Keratinocyte (primary cell): ENCODE measurements at regions not wholly inside any gene's neighbourhood (a gene's known extent, or its start where the extent isn't known, plus 50 kb on each side); places are given as distances from the start of the nearest gene placed in this dataset.

Source experiments
- DNase-seq: peaks from one replicate; pipeline ENCODE4 v3.0.0-alpha.2; 2011; ENCODE audit warnings: low read depth, missing footprints, low spot score
- FAIRE-seq: peaks from 2 replicates; lab custom pipeline; 2011; peaks lifted over from hg19 to GRCh38; lab: Jason Lieb, UNC
- H2AFZ ChIP-seq: 2 replicates; pipeline ENCODE4 v1.6.0; 2012; ENCODE audit warnings: low read length, control low read depth, inconsistent platforms; ENCODE audit not compliant: control insufficient read depth
- H3K27ac ChIP-seq: 2 replicates; pipeline ENCODE4 v1.5.1; 2011; ENCODE audit warnings: low read length; ENCODE audit not compliant: control insufficient read depth, insufficient read depth
- H3K27me3 ChIP-seq: 3 replicates; pipeline ENCODE4 v1.6.0; 2011; ENCODE audit warnings: low read length; ENCODE audit not compliant: control insufficient read depth, insufficient read depth; ENCODE audit errors: extremely low read depth
- H3K36me3 ChIP-seq, 2 experiments: 2 replicates in 1 of 2; 3 replicates in 1 of 2; pipeline ENCODE4 v1.5.1; 2011; ENCODE audit warnings: low read length in 2 of 2, mild to moderate bottlenecking in 1 of 2; ENCODE audit not compliant: control insufficient read depth in 2 of 2, insufficient read depth in 2 of 2; ENCODE audit errors: extremely low read depth in 1 of 2
- H3K4me1 ChIP-seq: 3 replicates; pipeline ENCODE4 v1.5.1; 2011; ENCODE audit warnings: low read length; ENCODE audit not compliant: control insufficient read depth, insufficient read depth; ENCODE audit errors: extremely low read depth
- H3K4me2 ChIP-seq: 3 replicates; pipeline ENCODE4 v1.6.0; 2011; ENCODE audit warnings: low read depth, low read length; ENCODE audit not compliant: control insufficient read depth, insufficient read depth; ENCODE audit errors: extremely low read depth
- H3K4me3 ChIP-seq, 3 experiments: fragments of 200-600 bp in 1 of 3; sonication (generic) in 1 of 3; 2 replicates in 2 of 3; 3 replicates in 1 of 3; pipeline ENCODE4 v1.5.1; 2011 to 2016; ENCODE audit warnings: low read length in 3 of 3, mild to moderate bottlenecking in 3 of 3, control low read depth in 2 of 3, inconsistent platforms in 1 of 3, low read depth in 1 of 3, mixed read lengths in 1 of 3, mixed run types in 1 of 3, moderate library complexity in 1 of 3; ENCODE audit not compliant: control insufficient read depth in 2 of 3, insufficient read depth in 2 of 3; ENCODE audit errors: extremely low read depth in 1 of 3
- H3K79me2 ChIP-seq: 2 replicates; pipeline ENCODE4 v1.6.0; 2012; ENCODE audit warnings: low read length; ENCODE audit not compliant: control insufficient read depth, insufficient read depth
- H3K9ac ChIP-seq: 3 replicates; pipeline ENCODE4 v1.6.0; 2011; ENCODE audit warnings: low read length; ENCODE audit not compliant: control insufficient read depth, insufficient read depth; ENCODE audit errors: extremely low read depth
- H3K9me1 ChIP-seq: 3 replicates; pipeline ENCODE4 v1.6.0; 2011; ENCODE audit warnings: low read length; ENCODE audit not compliant: control insufficient read depth, insufficient read depth; ENCODE audit errors: extremely low read depth
- H3K9me3 ChIP-seq: 2 replicates; pipeline ENCODE4 v1.5.1; 2012; ENCODE audit warnings: low read depth, low read length; ENCODE audit not compliant: control insufficient read depth
- H4K20me1 ChIP-seq: 3 replicates; pipeline ENCODE4 v1.6.0; 2011; ENCODE audit warnings: low read length; ENCODE audit not compliant: control insufficient read depth, insufficient read depth; ENCODE audit errors: extremely low read depth
- EZH2 ChIP-seq: IDR thresholded peaks from one replicate; pipeline ENCODE4 v1.6.1; 2012; ENCODE audit warnings: inconsistent platforms, mild to moderate bottlenecking, low read length, moderate library complexity
- dilution Hi-C: fragments of 300-500 bp; cut with MboI; formaldehyde crosslinking; loops from one replicate; pipeline ENCODE4 v1.7.0; 2020; ENCODE audit warnings: low sequenced_read_pairs; ENCODE audit not compliant: extremely low pct_ligation_motif_present
- TF ChIP-seq, protein P1 (sequence below), 3 experiments: IDR thresholded peaks in 1 of 3; conservative IDR thresholded peaks in 1 of 3; optimal IDR thresholded peaks in 1 of 3; 2 replicates in 2 of 3; 3 replicates in 1 of 3; pipeline versions ENCODE3 to v1.5.1; 2011; ENCODE audit warnings: low read length in 3 of 3, mild to moderate bottlenecking in 3 of 3, moderate library complexity in 2 of 3, control low read depth in 1 of 3, inconsistent platforms in 1 of 3; ENCODE audit not compliant: insufficient read depth in 2 of 3; ENCODE audit errors: extremely low read depth in 1 of 3

DNA sequence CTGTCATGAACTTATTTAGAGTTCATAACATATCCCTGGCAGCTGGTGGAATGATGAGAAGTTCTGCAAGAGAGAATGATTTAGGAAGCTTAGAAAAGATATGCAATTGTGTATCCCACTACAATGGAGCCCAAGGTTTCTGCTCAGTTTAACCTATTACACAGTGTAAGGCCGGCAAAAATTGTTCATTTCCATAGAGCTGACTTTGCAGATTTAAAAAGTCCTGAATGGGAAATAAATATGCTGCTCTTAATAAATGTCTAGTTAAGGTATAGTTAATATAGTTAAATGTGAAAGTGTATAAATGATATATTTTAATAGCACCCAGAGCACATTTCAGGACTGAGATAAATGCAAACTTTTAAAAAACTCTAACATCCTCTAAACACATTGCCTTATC is 149.9 kb downstream of the EVX1 start:
- no peak overlapping the region for H3K27ac ChIP-seq
- H3K9me3 ChIP-seq: no peaks in the 10 kb centered on the region
- H3K4me3 ChIP-seq: no peak overlapping the region
- H3K9me1 ChIP-seq: no peaks in the 10 kb centered on the region
- no peak overlapping the region for H2AFZ ChIP-seq
- FAIRE-seq (no peak), DNase-seq (no peak)
- no peaks in the 10 kb centered on the region for H4K20me1 ChIP-seq
- dilution Hi-C loops: no loop called here
- TF ChIP-seq EZH2: no peak
- TF ChIP-seq, protein P1, sequence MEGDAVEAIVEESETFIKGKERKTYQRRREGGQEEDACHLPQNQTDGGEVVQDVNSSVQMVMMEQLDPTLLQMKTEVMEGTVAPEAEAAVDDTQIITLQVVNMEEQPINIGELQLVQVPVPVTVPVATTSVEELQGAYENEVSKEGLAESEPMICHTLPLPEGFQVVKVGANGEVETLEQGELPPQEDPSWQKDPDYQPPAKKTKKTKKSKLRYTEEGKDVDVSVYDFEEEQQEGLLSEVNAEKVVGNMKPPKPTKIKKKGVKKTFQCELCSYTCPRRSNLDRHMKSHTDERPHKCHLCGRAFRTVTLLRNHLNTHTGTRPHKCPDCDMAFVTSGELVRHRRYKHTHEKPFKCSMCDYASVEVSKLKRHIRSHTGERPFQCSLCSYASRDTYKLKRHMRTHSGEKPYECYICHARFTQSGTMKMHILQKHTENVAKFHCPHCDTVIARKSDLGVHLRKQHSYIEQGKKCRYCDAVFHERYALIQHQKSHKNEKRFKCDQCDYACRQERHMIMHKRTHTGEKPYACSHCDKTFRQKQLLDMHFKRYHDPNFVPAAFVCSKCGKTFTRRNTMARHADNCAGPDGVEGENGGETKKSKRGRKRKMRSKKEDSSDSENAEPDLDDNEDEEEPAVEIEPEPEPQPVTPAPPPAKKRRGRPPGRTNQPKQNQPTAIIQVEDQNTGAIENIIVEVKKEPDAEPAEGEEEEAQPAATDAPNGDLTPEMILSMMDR (optimal IDR thresholded peaks at IDR 0.05 in 1 of 3, IDR thresholded peaks at IDR 0.05 in 1 of 3, conservative IDR thresholded peaks at IDR 0.05 in 1 of 3; ENCODE audit: extremely low read depth in 1 of 3, insufficient read depth in 2 of 3, low read length in 3 of 3): no peak
- no peaks in the 10 kb centered on the region for H3K36me3 ChIP-seq
- H3K9ac ChIP-seq: no peak overlapping the region
- H3K79me2 ChIP-seq: no peaks in the 10 kb centered on the region
- H3K4me1 ChIP-seq: no peaks in the 10 kb centered on the region
- no peak overlapping the region for H3K4me2 ChIP-seq
- H3K27me3 ChIP-seq: peaks cover 27% of the 10 kb centered on the region

DNA sequence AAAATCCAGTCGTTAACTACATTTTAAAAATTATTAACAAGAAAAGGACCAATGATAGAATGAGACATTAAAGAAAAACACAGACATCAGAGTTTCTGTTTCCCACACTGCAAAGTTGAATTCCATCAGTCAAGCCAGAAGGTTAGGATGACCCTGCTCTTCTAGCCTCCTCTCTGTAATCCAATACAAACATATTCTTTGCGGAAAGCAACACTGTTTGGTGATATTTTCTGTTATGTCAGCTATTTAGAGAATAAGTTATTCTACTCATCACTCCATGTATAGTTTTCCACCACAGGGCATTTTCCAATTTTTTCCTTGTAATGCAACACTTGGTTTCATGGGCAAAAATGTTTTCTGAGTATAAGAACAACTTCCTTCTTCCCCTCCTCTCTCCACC is 152.3 kb downstream of the EVX1 start:
- no peaks in the 10 kb centered on the region for H3K79me2 ChIP-seq
- no peak overlapping the region for H3K4me3 ChIP-seq
- H3K36me3 ChIP-seq: no peaks in the 10 kb centered on the region
- no peaks in the 10 kb centered on the region for H3K9me3 ChIP-seq
- no peak overlapping the region for H3K4me2 ChIP-seq
- no peak overlapping the region for H3K9ac ChIP-seq
- dilution Hi-C loops: no loop called here
- no peak overlapping the region for H3K27ac ChIP-seq
- TF ChIP-seq, protein P1 (optimal IDR thresholded peaks at IDR 0.05 in 1 of 3, IDR thresholded peaks at IDR 0.05 in 1 of 3, conservative IDR thresholded peaks at IDR 0.05 in 1 of 3; ENCODE audit: extremely low read depth in 1 of 3, insufficient read depth in 2 of 3, low read length in 3 of 3): no peak
- no peak for TF ChIP-seq EZH2
- H2AFZ ChIP-seq: no peak overlapping the region
- DNase-seq (no peak), FAIRE-seq (no peak)
- H3K4me1 ChIP-seq: no peaks in the 10 kb centered on the region
- no peaks in the 10 kb centered on the region for H3K9me1 ChIP-seq
- H3K27me3 ChIP-seq: peaks cover 20% of the 10 kb centered on the region
- no peaks in the 10 kb centered on the region for H4K20me1 ChIP-seq
